ENCODE measurements at regions not wholly inside any gene's neighbourhood (a gene's known extent, or its start where the extent isn't known, plus 50 kb on each side); places are given as distances from the start of the nearest gene placed in this dataset.

- Histone ChIP-seq H3K9ac (ENCODE audit: low read depth in 1 of 2, low read length in 2 of 2) (no peak overlapping the region), H3K36me3 (ENCODE audit: control insufficient read depth in 4 of 4, insufficient read depth in 3 of 4, low read depth in 1 of 4, low read length in 3 of 4) (no peaks in the 10 kb centered on the region), H3K4me3 (ENCODE audit: low read depth in 1 of 3, low read length in 3 of 3) (no peak overlapping the region), H3K4me1 (ENCODE audit: control insufficient read depth in 4 of 4, insufficient read depth in 4 of 4, low read length in 3 of 4) (no peaks in the 10 kb centered on the region), H3K27ac (ENCODE audit: low read depth in 1 of 2, low read length in 2 of 2) (no peak overlapping the region), H3K27me3 (ENCODE audit: control insufficient read depth in 4 of 4, insufficient read depth in 4 of 4, low read length in 3 of 4) (no peaks in the 10 kb centered on the region), H3K9me3 (ENCODE audit: control insufficient read depth in 4 of 4, low read length in 3 of 4) (no peaks in the 10 kb centered on the region)
- DNase-seq (ENCODE audit: low spot score): no peak
- TF ChIP-seq ZBTB33 (IDR thresholded peaks at IDR 0.05) (no peak), EGR1 (IDR thresholded peaks at IDR 0.05; ENCODE audit: low read depth in 2 of 2) (no peak), REST (IDR thresholded peaks at IDR 0.05) (no peak), FOXA2 (IDR thresholded peaks at IDR 0.05) (no peak), YY1 (IDR thresholded peaks at IDR 0.05) (no peak), JUND (IDR thresholded peaks at IDR 0.05) (no peak), HNF4A (conservative IDR thresholded peaks at IDR 0.05) (no peak), NR2F2 (IDR thresholded peaks at IDR 0.05) (no peak), HNF4G (IDR thresholded peaks at IDR 0.05) (no peak), GABPA (IDR thresholded peaks at IDR 0.05 in 1 of 2, conservative IDR thresholded peaks at IDR 0.05 in 1 of 2) (no peak), RAD21 (IDR thresholded peaks at IDR 0.05) (no peak), TAF1 (conservative IDR thresholded peaks at IDR 0.05) (no peak), CTCF (IDR thresholded peaks at IDR 0.05; ENCODE audit: low read depth, low read length, missing input control) (no peak), MAX (IDR thresholded peaks at IDR 0.05) (no peak), RXRA (IDR thresholded peaks at IDR 0.05) (no peak), SP1 (IDR thresholded peaks at IDR 0.05) (no peak), FOXA1 (IDR thresholded peaks at IDR 0.05) (no peak), ATF3 (IDR thresholded peaks at IDR 0.05) (no peak)
- WGBS: 84% methylated on average over 5 of the region's 5 CpGs
Measured at GRCh38 chr14:71475916-71476315, 456.3 kb upstream of the RGS6 start.
